Colonic mucosa (tissue), 4 donors: ENCODE measurements at regions not wholly inside any gene's neighbourhood (a gene's known extent, or its start where the extent isn't known, plus 50 kb on each side); places are given as distances from the start of the nearest gene placed in this dataset.

Experiments
- DNase-seq: peaks from one replicate; pipeline ENCODE4 v3.0.0-alpha.2; 2020
- H3K27ac ChIP-seq: fragments of 200-600 bp; one replicate; pipeline ENCODE4 v1.8.0; 2021
- H3K27me3 ChIP-seq: fragments of 200-600 bp; one replicate; pipeline ENCODE4 v1.8.0; 2021
- H3K36me3 ChIP-seq: fragments of 200-600 bp; one replicate; pipeline ENCODE4 v1.8.0; 2021
- H3K4me1 ChIP-seq: fragments of 200-600 bp; one replicate; pipeline ENCODE4 v1.8.0; 2021; ENCODE audit warnings: mild to moderate bottlenecking
- H3K4me3 ChIP-seq: fragments of 200-600 bp; one replicate; pipeline ENCODE4 v1.8.0; 2021
- H3K9ac ChIP-seq, 2 donors: one replicate each; pipeline ENCODE4 v1.7.0; 2013; ENCODE audit warnings: control low read depth in 2 of 2, low read depth in 2 of 2, low read length in 2 of 2
- H3K9me3 ChIP-seq: fragments of 200-600 bp; one replicate; pipeline ENCODE4 v1.8.0; 2021
- CTCF ChIP-seq: fragments of 200-600 bp; IDR thresholded peaks from one replicate; pipeline ENCODE4 v1.8.0; 2022; ENCODE audit warnings: antibody characterized with exemption, mild to moderate bottlenecking
- intact Hi-C: fragments of 100-400 bp; cut with DNase I; formaldehyde crosslinking; loops from one replicate; pipeline ENCODE4 v1.14.1; 2022
- donor health status: healthy.
- donor health status: DM: no; HTN: no; CAD: no.
- donor health status: DM: no; HTN: no; CAD: no.

- TF ChIP-seq CTCF = no peak
- H3K9ac ChIP-seq = no peak overlapping the region
- intact Hi-C loops = no loop called here
- no peak overlapping the region for H3K4me3 ChIP-seq
- no peaks in the 10 kb centered on the region for H3K27me3 ChIP-seq
- H3K4me1 ChIP-seq = no peaks in the 10 kb centered on the region
- no peaks in the 10 kb centered on the region for H3K9me3 ChIP-seq
- no peak overlapping the region for H3K27ac ChIP-seq
- no peak for DNase-seq
- no peaks in the 10 kb centered on the region for H3K36me3 ChIP-seq
Observed at GRCh38 chr4:125744891-125745364, 430.2 kb downstream of the FAT4 start.

GRCh38 chr4:125749354-125749753 is 434.6 kb downstream of the FAT4 start:
- Histone ChIP-seq H3K36me3 (no peaks in the 10 kb centered on the region), H3K27ac (no peak overlapping the region), H3K27me3 (no peaks in the 10 kb centered on the region), H3K4me3 (no peak overlapping the region), H3K4me1 (no peaks in the 10 kb centered on the region), H3K9ac (no peak overlapping the region), H3K9me3 (no peaks in the 10 kb centered on the region)
- intact Hi-C loops = no loop called here
- no peak for TF ChIP-seq CTCF
- no peak for DNase-seq

GRCh38 chr4:125750399-125750798 is 435.6 kb downstream of the FAT4 start:
- H3K4me1 ChIP-seq = no peaks in the 10 kb centered on the region
- no peak overlapping the region for H3K27ac ChIP-seq
- no peak for DNase-seq
- H3K9ac ChIP-seq = no peak overlapping the region
- H3K4me3 ChIP-seq = no peak overlapping the region
- no peaks in the 10 kb centered on the region for H3K9me3 ChIP-seq
- H3K27me3 ChIP-seq = no peaks in the 10 kb centered on the region
- intact Hi-C loops = no loop called here
- no peaks in the 10 kb centered on the region for H3K36me3 ChIP-seq
- TF ChIP-seq CTCF = no peak

GRCh38 chr4:125750828-125751466 is 436.2 kb downstream of the FAT4 start:
- H3K36me3 ChIP-seq = no peaks in the 10 kb centered on the region
- no peaks in the 10 kb centered on the region for H3K4me1 ChIP-seq
- H3K9ac ChIP-seq = no peak overlapping the region
- no peak overlapping the region for H3K4me3 ChIP-seq
- TF ChIP-seq CTCF = no peak
- intact Hi-C loops = no loop called here
- no peaks in the 10 kb centered on the region for H3K27me3 ChIP-seq
- H3K27ac ChIP-seq = no peak overlapping the region
- DNase-seq = no peak
- H3K9me3 ChIP-seq = no peaks in the 10 kb centered on the region

GRCh38 chr4:125758438-125758837 is 443.7 kb downstream of the FAT4 start:
- H3K27ac ChIP-seq = no peak overlapping the region
- no peaks in the 10 kb centered on the region for H3K36me3 ChIP-seq
- DNase-seq = no peak
- H3K4me3 ChIP-seq = no peak overlapping the region
- no peaks in the 10 kb centered on the region for H3K27me3 ChIP-seq
- TF ChIP-seq CTCF = no peak
- intact Hi-C loops = no loop called here
- H3K9me3 ChIP-seq = no peaks in the 10 kb centered on the region
- no peaks in the 10 kb centered on the region for H3K4me1 ChIP-seq
- H3K9ac ChIP-seq = no peak overlapping the region
